ENCODE measurements at regions not wholly inside any gene's neighbourhood (a gene's known extent, or its start where the extent isn't known, plus 50 kb on each side); places are given as distances from the start of the nearest gene placed in this dataset.

- Histone ChIP-seq H3K36me3 (ENCODE audit: control insufficient read depth in 4 of 4, insufficient read depth in 3 of 4, low read depth in 1 of 4, low read length in 3 of 4) (no peaks in the 10 kb centered on the region), H3K4me3 (ENCODE audit: low read depth in 1 of 3, low read length in 3 of 3) (no peak overlapping the region), H3K4me1 (ENCODE audit: control insufficient read depth in 4 of 4, insufficient read depth in 4 of 4, low read length in 3 of 4) (no peaks in the 10 kb centered on the region), H3K9ac (ENCODE audit: low read depth in 1 of 2, low read length in 2 of 2) (no peak overlapping the region), H3K9me3 (ENCODE audit: control insufficient read depth in 4 of 4, low read length in 3 of 4) (no peaks in the 10 kb centered on the region), H3K27ac (ENCODE audit: low read depth in 1 of 2, low read length in 2 of 2) (no peak overlapping the region), H3K27me3 (ENCODE audit: control insufficient read depth in 4 of 4, insufficient read depth in 4 of 4, low read length in 3 of 4) (no peaks in the 10 kb centered on the region)
- DNase-seq (ENCODE audit: low spot score) = no peak
- TF ChIP-seq GABPA (IDR thresholded peaks at IDR 0.05 in 1 of 2, conservative IDR thresholded peaks at IDR 0.05 in 1 of 2) (no peak), MAX (IDR thresholded peaks at IDR 0.05) (no peak), NR2F2 (IDR thresholded peaks at IDR 0.05) (no peak), JUND (IDR thresholded peaks at IDR 0.05) (no peak), RXRA (IDR thresholded peaks at IDR 0.05) (no peak), HNF4G (IDR thresholded peaks at IDR 0.05) (no peak), YY1 (IDR thresholded peaks at IDR 0.05) (no peak), RAD21 (IDR thresholded peaks at IDR 0.05) (no peak)
- TF ChIP-seq, protein P1, sequence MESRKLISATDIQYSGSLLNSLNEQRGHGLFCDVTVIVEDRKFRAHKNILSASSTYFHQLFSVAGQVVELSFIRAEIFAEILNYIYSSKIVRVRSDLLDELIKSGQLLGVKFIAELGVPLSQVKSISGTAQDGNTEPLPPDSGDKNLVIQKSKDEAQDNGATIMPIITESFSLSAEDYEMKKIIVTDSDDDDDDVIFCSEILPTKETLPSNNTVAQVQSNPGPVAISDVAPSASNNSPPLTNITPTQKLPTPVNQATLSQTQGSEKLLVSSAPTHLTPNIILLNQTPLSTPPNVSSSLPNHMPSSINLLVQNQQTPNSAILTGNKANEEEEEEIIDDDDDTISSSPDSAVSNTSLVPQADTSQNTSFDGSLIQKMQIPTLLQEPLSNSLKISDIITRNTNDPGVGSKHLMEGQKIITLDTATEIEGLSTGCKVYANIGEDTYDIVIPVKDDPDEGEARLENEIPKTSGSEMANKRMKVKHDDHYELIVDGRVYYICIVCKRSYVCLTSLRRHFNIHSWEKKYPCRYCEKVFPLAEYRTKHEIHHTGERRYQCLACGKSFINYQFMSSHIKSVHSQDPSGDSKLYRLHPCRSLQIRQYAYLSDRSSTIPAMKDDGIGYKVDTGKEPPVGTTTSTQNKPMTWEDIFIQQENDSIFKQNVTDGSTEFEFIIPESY (IDR thresholded peaks at IDR 0.05) = no peak
- TF ChIP-seq, protein P2, sequence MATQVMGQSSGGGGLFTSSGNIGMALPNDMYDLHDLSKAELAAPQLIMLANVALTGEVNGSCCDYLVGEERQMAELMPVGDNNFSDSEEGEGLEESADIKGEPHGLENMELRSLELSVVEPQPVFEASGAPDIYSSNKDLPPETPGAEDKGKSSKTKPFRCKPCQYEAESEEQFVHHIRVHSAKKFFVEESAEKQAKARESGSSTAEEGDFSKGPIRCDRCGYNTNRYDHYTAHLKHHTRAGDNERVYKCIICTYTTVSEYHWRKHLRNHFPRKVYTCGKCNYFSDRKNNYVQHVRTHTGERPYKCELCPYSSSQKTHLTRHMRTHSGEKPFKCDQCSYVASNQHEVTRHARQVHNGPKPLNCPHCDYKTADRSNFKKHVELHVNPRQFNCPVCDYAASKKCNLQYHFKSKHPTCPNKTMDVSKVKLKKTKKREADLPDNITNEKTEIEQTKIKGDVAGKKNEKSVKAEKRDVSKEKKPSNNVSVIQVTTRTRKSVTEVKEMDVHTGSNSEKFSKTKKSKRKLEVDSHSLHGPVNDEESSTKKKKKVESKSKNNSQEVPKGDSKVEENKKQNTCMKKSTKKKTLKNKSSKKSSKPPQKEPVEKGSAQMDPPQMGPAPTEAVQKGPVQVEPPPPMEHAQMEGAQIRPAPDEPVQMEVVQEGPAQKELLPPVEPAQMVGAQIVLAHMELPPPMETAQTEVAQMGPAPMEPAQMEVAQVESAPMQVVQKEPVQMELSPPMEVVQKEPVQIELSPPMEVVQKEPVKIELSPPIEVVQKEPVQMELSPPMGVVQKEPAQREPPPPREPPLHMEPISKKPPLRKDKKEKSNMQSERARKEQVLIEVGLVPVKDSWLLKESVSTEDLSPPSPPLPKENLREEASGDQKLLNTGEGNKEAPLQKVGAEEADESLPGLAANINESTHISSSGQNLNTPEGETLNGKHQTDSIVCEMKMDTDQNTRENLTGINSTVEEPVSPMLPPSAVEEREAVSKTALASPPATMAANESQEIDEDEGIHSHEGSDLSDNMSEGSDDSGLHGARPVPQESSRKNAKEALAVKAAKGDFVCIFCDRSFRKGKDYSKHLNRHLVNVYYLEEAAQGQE (IDR thresholded peaks at IDR 0.05) = no peak
- 91% methylated on average over 2 of the region's 2 CpGs for WGBS
Measured at GRCh38 chr5:57824623-57825022, 342.0 kb upstream of the ACTBL2 start.

DNA sequence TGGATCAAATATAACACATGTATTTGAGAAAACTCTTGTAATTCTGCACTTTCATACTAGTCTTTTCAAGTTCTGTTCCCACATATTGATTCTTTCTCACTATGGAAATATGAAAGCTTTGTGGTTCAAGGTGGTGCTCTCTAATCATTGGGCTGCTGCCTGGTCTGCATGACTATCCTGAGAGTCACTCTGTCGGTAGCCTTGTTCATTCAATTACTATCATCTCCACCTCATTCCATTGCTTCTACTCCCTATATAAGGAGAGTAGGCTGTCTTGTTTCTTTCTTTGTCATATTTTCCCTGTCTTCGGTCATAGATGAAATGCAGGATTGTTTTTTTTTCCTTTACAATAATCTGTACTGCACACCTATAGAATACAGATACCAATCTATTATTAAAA, 341.4 kb upstream of the ACTBL2 start:
- 92% methylated on average over 2 of the region's 2 CpGs for WGBS
- Histone ChIP-seq H3K4me3 (ENCODE audit: low read depth in 1 of 3, low read length in 3 of 3) (no peak overlapping the region), H3K36me3 (ENCODE audit: control insufficient read depth in 4 of 4, insufficient read depth in 3 of 4, low read depth in 1 of 4, low read length in 3 of 4) (no peaks in the 10 kb centered on the region), H3K27ac (ENCODE audit: low read depth in 1 of 2, low read length in 2 of 2) (no peak overlapping the region), H3K4me1 (ENCODE audit: control insufficient read depth in 4 of 4, insufficient read depth in 4 of 4, low read length in 3 of 4) (no peaks in the 10 kb centered on the region), H3K27me3 (ENCODE audit: control insufficient read depth in 4 of 4, insufficient read depth in 4 of 4, low read length in 3 of 4) (no peaks in the 10 kb centered on the region), H3K9me3 (ENCODE audit: control insufficient read depth in 4 of 4, low read length in 3 of 4) (no peaks in the 10 kb centered on the region), H3K9ac (ENCODE audit: low read depth in 1 of 2, low read length in 2 of 2) (no peak overlapping the region)
- TF ChIP-seq MAX (IDR thresholded peaks at IDR 0.05) (no peak), FOXA2 (IDR thresholded peaks at IDR 0.05) (no peak), GABPA (IDR thresholded peaks at IDR 0.05 in 1 of 2, conservative IDR thresholded peaks at IDR 0.05 in 1 of 2) (no peak), SP1 (IDR thresholded peaks at IDR 0.05) (no peak), HNF4G (IDR thresholded peaks at IDR 0.05) (no peak), YY1 (IDR thresholded peaks at IDR 0.05) (no peak), EGR1 (IDR thresholded peaks at IDR 0.05; ENCODE audit: low read depth in 2 of 2) (no peak), RXRA (IDR thresholded peaks at IDR 0.05) (no peak), NR2F2 (IDR thresholded peaks at IDR 0.05) (no peak), JUND (IDR thresholded peaks at IDR 0.05) (no peak), RAD21 (IDR thresholded peaks at IDR 0.05) (no peak), HNF4A (conservative IDR thresholded peaks at IDR 0.05) (no peak), TAF1 (conservative IDR thresholded peaks at IDR 0.05) (no peak), FOXA1 (IDR thresholded peaks at IDR 0.05) (no peak)
- TF ChIP-seq, protein P2 (IDR thresholded peaks at IDR 0.05) = no peak
- TF ChIP-seq, protein P1 (IDR thresholded peaks at IDR 0.05) = no peak
- TF ChIP-seq, protein P3, sequence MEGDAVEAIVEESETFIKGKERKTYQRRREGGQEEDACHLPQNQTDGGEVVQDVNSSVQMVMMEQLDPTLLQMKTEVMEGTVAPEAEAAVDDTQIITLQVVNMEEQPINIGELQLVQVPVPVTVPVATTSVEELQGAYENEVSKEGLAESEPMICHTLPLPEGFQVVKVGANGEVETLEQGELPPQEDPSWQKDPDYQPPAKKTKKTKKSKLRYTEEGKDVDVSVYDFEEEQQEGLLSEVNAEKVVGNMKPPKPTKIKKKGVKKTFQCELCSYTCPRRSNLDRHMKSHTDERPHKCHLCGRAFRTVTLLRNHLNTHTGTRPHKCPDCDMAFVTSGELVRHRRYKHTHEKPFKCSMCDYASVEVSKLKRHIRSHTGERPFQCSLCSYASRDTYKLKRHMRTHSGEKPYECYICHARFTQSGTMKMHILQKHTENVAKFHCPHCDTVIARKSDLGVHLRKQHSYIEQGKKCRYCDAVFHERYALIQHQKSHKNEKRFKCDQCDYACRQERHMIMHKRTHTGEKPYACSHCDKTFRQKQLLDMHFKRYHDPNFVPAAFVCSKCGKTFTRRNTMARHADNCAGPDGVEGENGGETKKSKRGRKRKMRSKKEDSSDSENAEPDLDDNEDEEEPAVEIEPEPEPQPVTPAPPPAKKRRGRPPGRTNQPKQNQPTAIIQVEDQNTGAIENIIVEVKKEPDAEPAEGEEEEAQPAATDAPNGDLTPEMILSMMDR (IDR thresholded peaks at IDR 0.05; ENCODE audit: low read depth, low read length, missing input control) = no peak
- DNase-seq (ENCODE audit: low spot score) = no peak

All from liver (tissue), 8 donors.